Large intestine (tissue), 3 donors: ENCODE measurements at regions not wholly inside any gene's neighbourhood (a gene's known extent, or its start where the extent isn't known, plus 50 kb on each side); places are given as distances from the start of the nearest gene placed in this dataset.
"Not testable (repeated sequence)": the region's sequence is repeated elsewhere in the genome, so short reads cannot be mapped to it uniquely, and the experiment has no call there.

Source experiments
- DNase-seq, 2 donors: peaks; one replicate each; pipeline versions ENCODE4 v3.0.0 to v3.0.0-alpha.2; 2013
- H3K27ac ChIP-seq: one replicate; pipeline ENCODE4 v1.5.1; 2013; ENCODE audit warnings: low read length
- H3K27me3 ChIP-seq: 2 replicates; pipeline ENCODE4 v1.6.1; 2013; ENCODE audit warnings: low read length; ENCODE audit not compliant: control insufficient read depth, insufficient read depth
- H3K36me3 ChIP-seq: 2 replicates; pipeline ENCODE4 v1.6.1; 2013; ENCODE audit warnings: low read length; ENCODE audit not compliant: control insufficient read depth, insufficient read depth
- H3K4me1 ChIP-seq: one replicate; pipeline ENCODE4 v1.6.1; 2013; ENCODE audit warnings: low read length; ENCODE audit not compliant: control insufficient read depth, insufficient read depth
- H3K4me3 ChIP-seq: one replicate; pipeline ENCODE4 v1.5.1; 2013; ENCODE audit warnings: low read length
- H3K9me3 ChIP-seq: one replicate; pipeline ENCODE4 v1.6.1; 2013; ENCODE audit warnings: mild to moderate bottlenecking, low read depth, low read length, moderate library complexity; ENCODE audit not compliant: control insufficient read depth
- WGBS: methylation state at CpG from one replicate; pipeline ENCODE4 v1.1.5; 2013; ENCODE audit warnings: low lambda C conversion rate; ENCODE audit not compliant: insufficient coverage; 5-methylcytosine and 5-hydroxymethylcytosine counted together

GRCh38 chr10:124197371-124198124 lies 104.2 kb upstream of the CHST15 start:
- Histone ChIP-seq H3K27me3 (no peaks in the 10 kb centered on the region), H3K4me1 (no peaks in the 10 kb centered on the region), H3K36me3 (no peaks in the 10 kb centered on the region), H3K4me3 (no peak overlapping the region), H3K9me3 (no peaks in the 10 kb centered on the region), H3K27ac (no peak overlapping the region)
- WGBS: 74% methylated on average over 3 of the region's 25 CpGs
- peak in 1 of 2 donors; percentile 6 for DNase-seq

- Histone ChIP-seq H3K4me3 (no peak overlapping the region), H3K27me3 (no peaks in the 10 kb centered on the region), H3K9me3 (no peaks in the 10 kb centered on the region), H3K27ac (no peak overlapping the region), H3K36me3 (no peaks in the 10 kb centered on the region), H3K4me1 (no peaks in the 10 kb centered on the region)
- DNase-seq: no peak
- 80% methylated on average over 1 of the region's 5 CpGs for WGBS
Observed at GRCh38 chr10:124196659-124197058, 103.3 kb upstream of the CHST15 start.

- H3K4me1 ChIP-seq: no peaks in the 10 kb centered on the region
- no CpG with 5 or more reads among the region's 2 CpGs for WGBS
- no peak overlapping the region for H3K4me3 ChIP-seq
- no peaks in the 10 kb centered on the region for H3K9me3 ChIP-seq
- no peak for DNase-seq
- H3K36me3 ChIP-seq: no peaks in the 10 kb centered on the region
- no peaks in the 10 kb centered on the region for H3K27me3 ChIP-seq
- no peak overlapping the region for H3K27ac ChIP-seq
Observed at GRCh38 chr10:124194199-124194824, 100.9 kb upstream of the CHST15 start.

GRCh38 chr10:124193309-124193696 lies 99.9 kb upstream of the CHST15 start:
- Histone ChIP-seq H3K4me1 (no peaks in the 10 kb centered on the region), H3K9me3 (no peaks in the 10 kb centered on the region), H3K36me3 (no peaks in the 10 kb centered on the region), H3K27ac (no peak overlapping the region), H3K27me3 (no peaks in the 10 kb centered on the region), H3K4me3 (no peak overlapping the region)
- DNase-seq: no peak
- WGBS: no CpG with 5 or more reads among the region's 8 CpGs

GRCh38 chr10:124192664-124193308 lies 99.4 kb upstream of the CHST15 start:
- DNase-seq, H3K4me1 ChIP-seq, H3K27me3 ChIP-seq, H3K36me3 ChIP-seq, H3K9me3 ChIP-seq, H3K27ac ChIP-seq, H3K4me3 ChIP-seq: not testable (repeated sequence)
- WGBS: no CpG with 5 or more reads among the region's 5 CpGs

- WGBS: no CpG with 5 or more reads among the region's 2 CpGs
- H3K27me3 ChIP-seq, H3K4me1 ChIP-seq, DNase-seq, H3K27ac ChIP-seq, H3K36me3 ChIP-seq, H3K4me3 ChIP-seq, H3K9me3 ChIP-seq: not testable (repeated sequence)
Observed at GRCh38 chr10:124190476-124190875, 97.1 kb upstream of the CHST15 start.

- Histone ChIP-seq H3K9me3 (no peaks in the 10 kb centered on the region), H3K4me1 (no peaks in the 10 kb centered on the region), H3K27me3 (no peaks in the 10 kb centered on the region), H3K4me3 (no peak overlapping the region), H3K36me3 (no peaks in the 10 kb centered on the region), H3K27ac (no peak overlapping the region)
- no CpG with 5 or more reads among the region's 7 CpGs for WGBS
- no peak for DNase-seq
Observed at GRCh38 chr10:124186956-124187355, 93.6 kb upstream of the CHST15 start.

- Histone ChIP-seq H3K36me3 (no peaks in the 10 kb centered on the region), H3K4me3 (no peak overlapping the region), H3K4me1 (no peaks in the 10 kb centered on the region), H3K9me3 (no peaks in the 10 kb centered on the region), H3K27me3 (no peaks in the 10 kb centered on the region), H3K27ac (no peak overlapping the region)
- WGBS: no CpG with 5 or more reads among the region's 8 CpGs
- no peak for DNase-seq
Observed at GRCh38 chr10:124185084-124185483, 91.7 kb upstream of the CHST15 start.

GRCh38 chr10:124184208-124184830 lies 90.9 kb upstream of the CHST15 start:
- Histone ChIP-seq H3K9me3 (no peaks in the 10 kb centered on the region), H3K36me3 (no peaks in the 10 kb centered on the region), H3K4me3 (no peak overlapping the region), H3K27ac (no peak overlapping the region), H3K27me3 (no peaks in the 10 kb centered on the region), H3K4me1 (no peaks in the 10 kb centered on the region)
- no CpG with 5 or more reads among the region's 3 CpGs for WGBS
- no peak for DNase-seq

GRCh38 chr10:124183617-124184016 lies 90.2 kb upstream of the CHST15 start:
- no peak for DNase-seq
- no peaks in the 10 kb centered on the region for H3K36me3 ChIP-seq
- H3K4me1 ChIP-seq: no peaks in the 10 kb centered on the region
- no CpG with 5 or more reads among the region's 7 CpGs for WGBS
- no peak overlapping the region for H3K27ac ChIP-seq
- no peak overlapping the region for H3K4me3 ChIP-seq
- no peaks in the 10 kb centered on the region for H3K27me3 ChIP-seq
- H3K9me3 ChIP-seq: no peaks in the 10 kb centered on the region
